HG02571 (cell line): ENCODE measurements at regions not wholly inside any gene's neighbourhood (a gene's known extent, or its start where the extent isn't known, plus 50 kb on each side); places are given as distances from the start of the nearest gene placed in this dataset.

Source experiments
- ATAC-seq: cut with Tn5 transposase; IDR thresholded peaks from one replicate; pipeline ENCODE4 v1.9.1; 2021; ENCODE audit warnings: mild to moderate bottlenecking, moderate library complexity; ENCODE audit not compliant: unreplicated experiment

- ATAC-seq = no peak
Observed at GRCh38 chr1:184302346-184302745, 84.5 kb upstream of the C1orf21 start.

GRCh38 chr1:184310157-184310819 is 76.5 kb upstream of the C1orf21 start:
- ATAC-seq = no peak

GRCh38 chr1:184311580-184311979 is 75.2 kb upstream of the C1orf21 start:
- ATAC-seq = no peak

GRCh38 chr1:184315254-184315653 is 71.6 kb upstream of the C1orf21 start:
- no peak for ATAC-seq

GRCh38 chr1:184319879-184320278 is 67.0 kb upstream of the C1orf21 start:
- no peak for ATAC-seq

- ATAC-seq = no peak
Observed at GRCh38 chr1:184322253-184322652, 64.6 kb upstream of the C1orf21 start.

- ATAC-seq = no peak
Observed at GRCh38 chr1:184324972-184325371, 61.9 kb upstream of the C1orf21 start.

- no peak for ATAC-seq
Observed at GRCh38 chr1:184326278-184326677, 60.6 kb upstream of the C1orf21 start.

- ATAC-seq = no peak
Observed at GRCh38 chr1:184329245-184329953, 57.4 kb upstream of the C1orf21 start.

GRCh38 chr1:184329962-184330868 is 56.6 kb upstream of the C1orf21 start:
- ATAC-seq = no peak

GRCh38 chr1:184330875-184331274 is 56.0 kb upstream of the C1orf21 start:
- no peak for ATAC-seq
